ENCODE measurements at regions not wholly inside any gene's neighbourhood (a gene's known extent, or its start where the extent isn't known, plus 50 kb on each side); places are given as distances from the start of the nearest gene placed in this dataset.

- no peaks in the 10 kb centered on the region for H3K36me3 ChIP-seq (ENCODE audit: control insufficient read depth, insufficient read depth, low read length)
- H3K4me3 ChIP-seq (ENCODE audit: low read depth, low read length): no peak overlapping the region
- no peaks in the 10 kb centered on the region for H3K4me1 ChIP-seq (ENCODE audit: control insufficient read depth, insufficient read depth, low read length)
- H3K9me3 ChIP-seq (ENCODE audit: control insufficient read depth, insufficient read depth, low read length): no peaks in the 10 kb centered on the region
- H3K27me3 ChIP-seq (ENCODE audit: control insufficient read depth, insufficient read depth, low read length): no peaks in the 10 kb centered on the region
- no peak overlapping the region for H3K9ac ChIP-seq (ENCODE audit: low read depth, low read length)
These were observed 516.3 kb upstream of the ID2 start for GRCh38 chr2:8165550-8165949.

GRCh38 chr2:8168022-8168717, 513.7 kb upstream of the ID2 start:
- Histone ChIP-seq H3K36me3 (ENCODE audit: control insufficient read depth, insufficient read depth, low read length) (no peaks in the 10 kb centered on the region), H3K9me3 (ENCODE audit: control insufficient read depth, insufficient read depth, low read length) (no peaks in the 10 kb centered on the region)

GRCh38 chr2:8168876-8169424, 512.9 kb upstream of the ID2 start:
- H3K36me3 ChIP-seq (ENCODE audit: control insufficient read depth, insufficient read depth, low read length): no peaks in the 10 kb centered on the region
- H3K9ac ChIP-seq (ENCODE audit: low read depth, low read length): no peak overlapping the region
- no peaks in the 10 kb centered on the region for H3K27me3 ChIP-seq (ENCODE audit: control insufficient read depth, insufficient read depth, low read length)
- no peak overlapping the region for H3K4me3 ChIP-seq (ENCODE audit: low read depth, low read length)
- no peaks in the 10 kb centered on the region for H3K4me1 ChIP-seq (ENCODE audit: control insufficient read depth, insufficient read depth, low read length)
- H3K9me3 ChIP-seq (ENCODE audit: control insufficient read depth, insufficient read depth, low read length): no peaks in the 10 kb centered on the region

More at GRCh38 chr2:8168022-8168717, 513.7 kb upstream of the ID2 start:
- H3K4me1 ChIP-seq (ENCODE audit: control insufficient read depth, insufficient read depth, low read length): no peaks in the 10 kb centered on the region
- no peaks in the 10 kb centered on the region for H3K27me3 ChIP-seq (ENCODE audit: control insufficient read depth, insufficient read depth, low read length)
- H3K4me3 ChIP-seq (ENCODE audit: low read depth, low read length): no peak overlapping the region
- no peak overlapping the region for H3K9ac ChIP-seq (ENCODE audit: low read depth, low read length)

- no peak overlapping the region for H3K4me3 ChIP-seq (ENCODE audit: low read depth, low read length)
These were observed 512.4 kb upstream of the ID2 start for GRCh38 chr2:8169443-8169842.

GRCh38 chr2:8170552-8171327, 511.1 kb upstream of the ID2 start:
- Histone ChIP-seq H3K9ac (ENCODE audit: low read depth, low read length) (no peak overlapping the region), H3K4me1 (ENCODE audit: control insufficient read depth, insufficient read depth, low read length) (no peaks in the 10 kb centered on the region)

More at GRCh38 chr2:8169443-8169842, 512.4 kb upstream of the ID2 start:
- no peaks in the 10 kb centered on the region for H3K4me1 ChIP-seq (ENCODE audit: control insufficient read depth, insufficient read depth, low read length)
- no peaks in the 10 kb centered on the region for H3K9me3 ChIP-seq (ENCODE audit: control insufficient read depth, insufficient read depth, low read length)
- H3K9ac ChIP-seq (ENCODE audit: low read depth, low read length): no peak overlapping the region
- H3K27me3 ChIP-seq (ENCODE audit: control insufficient read depth, insufficient read depth, low read length): no peaks in the 10 kb centered on the region
- no peaks in the 10 kb centered on the region for H3K36me3 ChIP-seq (ENCODE audit: control insufficient read depth, insufficient read depth, low read length)

GRCh38 chr2:8171608-8172007, 510.2 kb upstream of the ID2 start:
- Histone ChIP-seq H3K4me1 (ENCODE audit: control insufficient read depth, insufficient read depth, low read length) (no peaks in the 10 kb centered on the region), H3K9me3 (ENCODE audit: control insufficient read depth, insufficient read depth, low read length) (no peaks in the 10 kb centered on the region), H3K4me3 (ENCODE audit: low read depth, low read length) (no peak overlapping the region), H3K36me3 (ENCODE audit: control insufficient read depth, insufficient read depth, low read length) (no peaks in the 10 kb centered on the region), H3K9ac (ENCODE audit: low read depth, low read length) (no peak overlapping the region), H3K27me3 (ENCODE audit: control insufficient read depth, insufficient read depth, low read length) (no peaks in the 10 kb centered on the region)

More at GRCh38 chr2:8170552-8171327, 511.1 kb upstream of the ID2 start:
- Histone ChIP-seq H3K27me3 (ENCODE audit: control insufficient read depth, insufficient read depth, low read length) (no peaks in the 10 kb centered on the region), H3K36me3 (ENCODE audit: control insufficient read depth, insufficient read depth, low read length) (no peaks in the 10 kb centered on the region), H3K9me3 (ENCODE audit: control insufficient read depth, insufficient read depth, low read length) (no peaks in the 10 kb centered on the region), H3K4me3 (ENCODE audit: low read depth, low read length) (no peak overlapping the region)

GRCh38 chr2:8172661-8173060, 509.2 kb upstream of the ID2 start:
- no peaks in the 10 kb centered on the region for H3K27me3 ChIP-seq (ENCODE audit: control insufficient read depth, insufficient read depth, low read length)
- H3K4me3 ChIP-seq (ENCODE audit: low read depth, low read length): no peak overlapping the region

GRCh38 chr2:8174641-8175257, 507.1 kb upstream of the ID2 start:
- H3K4me3 ChIP-seq (ENCODE audit: low read depth, low read length): no peak overlapping the region
- H3K4me1 ChIP-seq (ENCODE audit: control insufficient read depth, insufficient read depth, low read length): no peaks in the 10 kb centered on the region
- no peaks in the 10 kb centered on the region for H3K36me3 ChIP-seq (ENCODE audit: control insufficient read depth, insufficient read depth, low read length)
- no peak overlapping the region for H3K9ac ChIP-seq (ENCODE audit: low read depth, low read length)
- no peaks in the 10 kb centered on the region for H3K9me3 ChIP-seq (ENCODE audit: control insufficient read depth, insufficient read depth, low read length)
- H3K27me3 ChIP-seq (ENCODE audit: control insufficient read depth, insufficient read depth, low read length): no peaks in the 10 kb centered on the region

More at GRCh38 chr2:8172661-8173060, 509.2 kb upstream of the ID2 start:
- no peaks in the 10 kb centered on the region for H3K4me1 ChIP-seq (ENCODE audit: control insufficient read depth, insufficient read depth, low read length)
- H3K36me3 ChIP-seq (ENCODE audit: control insufficient read depth, insufficient read depth, low read length): no peaks in the 10 kb centered on the region
- H3K9ac ChIP-seq (ENCODE audit: low read depth, low read length): no peak overlapping the region
- no peaks in the 10 kb centered on the region for H3K9me3 ChIP-seq (ENCODE audit: control insufficient read depth, insufficient read depth, low read length)

- Histone ChIP-seq H3K9me3 (ENCODE audit: control insufficient read depth, insufficient read depth, low read length) (no peaks in the 10 kb centered on the region), H3K27me3 (ENCODE audit: control insufficient read depth, insufficient read depth, low read length) (no peaks in the 10 kb centered on the region), H3K4me3 (ENCODE audit: low read depth, low read length) (no peak overlapping the region), H3K4me1 (ENCODE audit: control insufficient read depth, insufficient read depth, low read length) (no peaks in the 10 kb centered on the region), H3K36me3 (ENCODE audit: control insufficient read depth, insufficient read depth, low read length) (no peaks in the 10 kb centered on the region), H3K9ac (ENCODE audit: low read depth, low read length) (no peak overlapping the region)
These were observed 505.0 kb upstream of the ID2 start for GRCh38 chr2:8176887-8177286.

- Histone ChIP-seq H3K36me3 (ENCODE audit: control insufficient read depth, insufficient read depth, low read length) (no peaks in the 10 kb centered on the region), H3K4me3 (ENCODE audit: low read depth, low read length) (no peak overlapping the region)
These were observed 504.3 kb upstream of the ID2 start for GRCh38 chr2:8177566-8177965.

GRCh38 chr2:8178911-8179310, 502.9 kb upstream of the ID2 start:
- no peaks in the 10 kb centered on the region for H3K27me3 ChIP-seq (ENCODE audit: control insufficient read depth, insufficient read depth, low read length)
- no peak overlapping the region for H3K9ac ChIP-seq (ENCODE audit: low read depth, low read length)
- H3K9me3 ChIP-seq (ENCODE audit: control insufficient read depth, insufficient read depth, low read length): no peaks in the 10 kb centered on the region
- no peaks in the 10 kb centered on the region for H3K4me1 ChIP-seq (ENCODE audit: control insufficient read depth, insufficient read depth, low read length)
- H3K36me3 ChIP-seq (ENCODE audit: control insufficient read depth, insufficient read depth, low read length): no peaks in the 10 kb centered on the region
- H3K4me3 ChIP-seq (ENCODE audit: low read depth, low read length): no peak overlapping the region

More at GRCh38 chr2:8177566-8177965, 504.3 kb upstream of the ID2 start:
- Histone ChIP-seq H3K27me3 (ENCODE audit: control insufficient read depth, insufficient read depth, low read length) (no peaks in the 10 kb centered on the region), H3K9me3 (ENCODE audit: control insufficient read depth, insufficient read depth, low read length) (no peaks in the 10 kb centered on the region), H3K9ac (ENCODE audit: low read depth, low read length) (no peak overlapping the region), H3K4me1 (ENCODE audit: control insufficient read depth, insufficient read depth, low read length) (no peaks in the 10 kb centered on the region)
